Karpas-422 (cell line): ENCODE measurements at regions not wholly inside any gene's neighbourhood (a gene's known extent, or its start where the extent isn't known, plus 50 kb on each side); places are given as distances from the start of the nearest gene placed in this dataset.

Experiments used
- DNase-seq: peaks from one replicate; pipeline ENCODE4 v3.0.0-alpha.2; 2015
- H2AFZ ChIP-seq: fragments of 200-600 bp; sonication (generic); 2 replicates; pipeline ENCODE4 v1.6.1; 2014; ENCODE audit warnings: antibody characterized with exemption, low read length, mixed read lengths
- H3K27ac ChIP-seq: fragments of 200-600 bp; sonication (generic); 2 replicates; pipeline ENCODE4 v1.5.1; 2014; ENCODE audit warnings: mild to moderate bottlenecking, low read length, moderate library complexity
- H3K27me3 ChIP-seq: fragments of 200-600 bp; sonication (generic); 2 replicates; pipeline ENCODE4 v1.6.1; 2014; ENCODE audit warnings: low read length, mixed read lengths
- H3K36me3 ChIP-seq: fragments of 200-600 bp; sonication (generic); 2 replicates; pipeline ENCODE4 v1.6.1; 2014; ENCODE audit warnings: low read length, mixed read lengths; ENCODE audit not compliant: insufficient read depth
- H3K4me1 ChIP-seq: fragments of 200-600 bp; sonication (generic); 2 replicates; pipeline ENCODE4 v1.6.1; 2014; ENCODE audit warnings: mild to moderate bottlenecking, low read length, mixed read lengths
- H3K4me2 ChIP-seq: fragments of 200-600 bp; sonication (generic); 2 replicates; pipeline ENCODE4 v1.6.1; 2014; ENCODE audit warnings: low read length, low read depth, mild to moderate bottlenecking; ENCODE audit not compliant: poor library complexity, severe bottlenecking
- H3K4me3 ChIP-seq: fragments of 200-600 bp; sonication (generic); 2 replicates; pipeline ENCODE4 v1.5.1; 2014; ENCODE audit warnings: mild to moderate bottlenecking, antibody characterized with exemption, low read length, mixed read lengths
- H3K79me2 ChIP-seq: fragments of 200-600 bp; sonication (generic); 2 replicates; pipeline ENCODE4 v1.6.1; 2014; ENCODE audit warnings: mild to moderate bottlenecking, low read length, mixed read lengths
- H3K9ac ChIP-seq: fragments of 200-600 bp; sonication (generic); 2 replicates; pipeline ENCODE4 v1.6.0; 2014; ENCODE audit warnings: low read length
- H3K9me2 ChIP-seq: fragments of 200-600 bp; sonication (generic), shearing (Covaris generic); replicated peaks from 2 replicates; pipeline ENCODE4 v1.6.0; 2014; ENCODE audit warnings: mild to moderate bottlenecking, low read length, moderate library complexity; ENCODE audit not compliant: insufficient read depth
- H3K9me3 ChIP-seq: fragments of 300-700, 200-600 bp; sonication (generic); 2 replicates; pipeline ENCODE4 v1.6.1; 2014; ENCODE audit warnings: low read length, mixed read lengths
- H4K20me1 ChIP-seq: fragments of 200-600 bp; sonication (generic); 2 replicates; pipeline ENCODE4 v1.6.1; 2014; ENCODE audit warnings: mild to moderate bottlenecking, antibody characterized with exemption, low read length, low read depth; ENCODE audit not compliant: insufficient read depth

- Histone ChIP-seq H3K9ac (no peak overlapping the region), H3K36me3 (no peaks in the 10 kb centered on the region), H3K27me3 (no peaks in the 10 kb centered on the region), H3K9me3 (no peaks in the 10 kb centered on the region), H3K4me3 (no peak overlapping the region), H3K79me2 (no peaks in the 10 kb centered on the region), H2AFZ (no peak overlapping the region), H3K4me2 (no peak overlapping the region), H3K27ac (no peak overlapping the region), H3K9me2 (no peaks in the 10 kb centered on the region), H4K20me1 (no peaks in the 10 kb centered on the region), H3K4me1 (no peaks in the 10 kb centered on the region)
- no peak for DNase-seq
Measured at GRCh38 chr12:123075087-123075645, 75.7 kb downstream of the PITPNM2 start.

GRCh38 chr12:123073962-123074801 lies 76.7 kb downstream of the PITPNM2 start:
- no peaks in the 10 kb centered on the region for H4K20me1 ChIP-seq
- H3K36me3 ChIP-seq, result no peaks in the 10 kb centered on the region
- H3K9me2 ChIP-seq, result no peaks in the 10 kb centered on the region
- no peak overlapping the region for H2AFZ ChIP-seq
- H3K4me1 ChIP-seq, result no peaks in the 10 kb centered on the region
- no peak overlapping the region for H3K27ac ChIP-seq
- H3K9ac ChIP-seq, result no peak overlapping the region
- no peaks in the 10 kb centered on the region for H3K79me2 ChIP-seq
- DNase-seq, result no peak
- H3K4me2 ChIP-seq, result no peak overlapping the region
- no peak overlapping the region for H3K4me3 ChIP-seq
- H3K27me3 ChIP-seq, result no peaks in the 10 kb centered on the region
- no peaks in the 10 kb centered on the region for H3K9me3 ChIP-seq

GRCh38 chr12:123073292-123073691 lies 77.6 kb downstream of the PITPNM2 start:
- Histone ChIP-seq H3K4me3 (no peak overlapping the region), H3K4me1 (no peaks in the 10 kb centered on the region), H4K20me1 (no peaks in the 10 kb centered on the region), H3K9me2 (no peaks in the 10 kb centered on the region), H3K27ac (no peak overlapping the region), H3K9me3 (no peaks in the 10 kb centered on the region), H2AFZ (no peak overlapping the region), H3K27me3 (no peaks in the 10 kb centered on the region), H3K79me2 (no peaks in the 10 kb centered on the region), H3K4me2 (no peak overlapping the region), H3K36me3 (no peaks in the 10 kb centered on the region), H3K9ac (no peak overlapping the region)
- DNase-seq, result no peak

GRCh38 chr12:123071857-123072256 lies 79.0 kb downstream of the PITPNM2 start:
- Histone ChIP-seq H3K27me3 (no peaks in the 10 kb centered on the region), H4K20me1 (no peaks in the 10 kb centered on the region), H3K9me3 (no peaks in the 10 kb centered on the region), H3K36me3 (no peaks in the 10 kb centered on the region), H3K79me2 (no peaks in the 10 kb centered on the region), H3K27ac (no peak overlapping the region), H3K4me1 (no peaks in the 10 kb centered on the region), H3K9ac (no peak overlapping the region), H3K9me2 (no peaks in the 10 kb centered on the region), H3K4me2 (no peak overlapping the region), H3K4me3 (no peak overlapping the region), H2AFZ (no peak overlapping the region)
- DNase-seq, result no peak

- Histone ChIP-seq H3K79me2 (no peaks in the 10 kb centered on the region), H3K36me3 (no peaks in the 10 kb centered on the region), H2AFZ (no peak overlapping the region), H3K4me1 (no peaks in the 10 kb centered on the region), H3K4me3 (no peak overlapping the region), H3K4me2 (no peak overlapping the region), H3K27me3 (no peaks in the 10 kb centered on the region), H3K9me3 (no peaks in the 10 kb centered on the region), H4K20me1 (no peaks in the 10 kb centered on the region), H3K9ac (no peak overlapping the region), H3K27ac (no peak overlapping the region), H3K9me2 (no peaks in the 10 kb centered on the region)
- DNase-seq, result no peak
Measured at GRCh38 chr12:123071099-123071800, 79.6 kb downstream of the PITPNM2 start.

GRCh38 chr12:123070267-123071081 lies 80.4 kb downstream of the PITPNM2 start:
- DNase-seq, result no peak
- no peak overlapping the region for H2AFZ ChIP-seq
- H3K9ac ChIP-seq, result no peak overlapping the region
- no peak overlapping the region for H3K4me2 ChIP-seq
- no peaks in the 10 kb centered on the region for H3K79me2 ChIP-seq
- no peak overlapping the region for H3K27ac ChIP-seq
- no peaks in the 10 kb centered on the region for H3K9me2 ChIP-seq
- no peaks in the 10 kb centered on the region for H3K4me1 ChIP-seq
- no peaks in the 10 kb centered on the region for H3K9me3 ChIP-seq
- no peaks in the 10 kb centered on the region for H3K27me3 ChIP-seq
- H4K20me1 ChIP-seq, result no peaks in the 10 kb centered on the region
- no peaks in the 10 kb centered on the region for H3K36me3 ChIP-seq
- H3K4me3 ChIP-seq, result no peak overlapping the region

GRCh38 chr12:123069436-123070266 lies 81.2 kb downstream of the PITPNM2 start:
- no peaks in the 10 kb centered on the region for H3K36me3 ChIP-seq
- no peaks in the 10 kb centered on the region for H3K4me1 ChIP-seq

More at GRCh38 chr12:123069436-123070266, 81.2 kb downstream of the PITPNM2 start:
- H3K79me2 ChIP-seq, result no peaks in the 10 kb centered on the region
- no peaks in the 10 kb centered on the region for H4K20me1 ChIP-seq
- H3K27me3 ChIP-seq, result no peaks in the 10 kb centered on the region
- no peak overlapping the region for H2AFZ ChIP-seq
- H3K9ac ChIP-seq, result no peak overlapping the region
- H3K9me3 ChIP-seq, result no peaks in the 10 kb centered on the region
- no peak for DNase-seq
- no peak overlapping the region for H3K4me3 ChIP-seq
- no peak overlapping the region for H3K27ac ChIP-seq
- no peak overlapping the region for H3K4me2 ChIP-seq
- no peaks in the 10 kb centered on the region for H3K9me2 ChIP-seq
